Psoas muscle (tissue), 7 donors: ENCODE measurements at regions not wholly inside any gene's neighbourhood (a gene's known extent, or its start where the extent isn't known, plus 50 kb on each side); places are given as distances from the start of the nearest gene placed in this dataset.

Experiments
- ATAC-seq, 4 donors: fragments of 200-7000 bp; cut with Tn5 transposase; one replicate each; pipeline ENCODE4 v1.9.1; 2020; ENCODE audit warnings: moderate library complexity in 3 of 4, mild to moderate bottlenecking in 2 of 4
- DNase-seq, 2 donors: peaks; one replicate each; pipeline ENCODE4 v3.0.0-alpha.2; 2020
- H3K27ac ChIP-seq: fragments of 200-600 bp; one replicate; pipeline ENCODE4 v1.8.0; 2022
- H3K27me3 ChIP-seq, 3 donors: fragments of 200-600 bp in 1 of 3; one replicate each; pipeline versions ENCODE4 v1.6.1 to v1.8.0; 2013 to 2022; ENCODE audit warnings: low read length in 2 of 3, mild to moderate bottlenecking in 2 of 3, moderate library complexity in 1 of 3; ENCODE audit not compliant: insufficient read depth in 3 of 3
- H3K36me3 ChIP-seq, 2 donors: fragments of 200-600 bp in 1 of 2; one replicate each; pipeline versions ENCODE4 v1.6.1 to v1.8.0; 2013 to 2022; ENCODE audit warnings: low read depth in 1 of 2, mild to moderate bottlenecking in 1 of 2, moderate library complexity in 1 of 2; ENCODE audit not compliant: insufficient read depth in 1 of 2
- H3K4me1 ChIP-seq: fragments of 200-600 bp; one replicate; pipeline ENCODE4 v1.8.0; 2022
- H3K4me3 ChIP-seq: fragments of 200-600 bp; one replicate; pipeline ENCODE4 v1.8.0; 2022; ENCODE audit warnings: mild to moderate bottlenecking
- H3K9me3 ChIP-seq: fragments of 200-600 bp; one replicate; pipeline ENCODE4 v1.8.0; 2022
- WGBS, 3 donors: extraction: QIAGEN DNeasy Blood & Tissue Kit; methylation state at CpG; one replicate each; pipeline versions ENCODE4 v1.1.6 to v1.1.7; 2013; 5-methylcytosine and 5-hydroxymethylcytosine counted together
- intact Hi-C, 2 donors: fragments of 100-400 bp; cut with DNase I; formaldehyde crosslinking; loops; one replicate each; pipeline versions ENCODE4 v1.11.0 to v1.14.2; 2022
- TF ChIP-seq, protein P1 (sequence below): fragments of 200-600 bp; IDR thresholded peaks from one replicate; pipeline ENCODE4 v1.8.0; 2022; ENCODE audit warnings: antibody characterized with exemption
- donor health status: healthy with polysubstance abuse.
- donor health status: DM: no; HTN: no; CAD: no; lungs with moderate emphysema.
- donor health status: Bipolar disorder and iron deficiency.
- donor health status: healthy.
- donor health status: DM: yes; HTN: yes; CAD: no.
- donor health status: DM: no; HTN: no; CAD: no.
- donor health status: DM: yes; HTN: yes; CAD: no.

DNA sequence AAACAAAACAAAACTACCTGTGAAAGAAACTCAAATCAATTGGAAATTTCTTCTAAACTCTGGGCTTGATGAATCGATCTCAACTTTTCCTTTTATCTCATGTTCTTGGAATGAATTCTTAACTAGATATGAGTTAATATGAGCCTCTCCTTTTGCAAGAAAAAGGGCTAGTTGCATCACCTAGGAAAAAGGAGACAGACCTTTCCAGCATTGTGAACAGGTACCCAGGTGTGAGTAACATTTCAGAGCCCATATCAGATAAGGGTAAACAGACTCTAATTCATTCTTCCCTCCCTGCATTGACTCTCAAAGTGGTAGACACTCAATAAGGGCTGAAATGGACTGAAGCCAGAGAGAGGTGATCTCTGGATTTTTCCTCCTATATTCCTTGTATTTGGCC lies 103.8 kb upstream of the AGR3 start:
- Histone ChIP-seq H3K27me3 (peaks cover 0 to 3% (median 0%) of the 10 kb centered on the region in 3 donors), H3K9me3 (no peaks in the 10 kb centered on the region), H3K27ac (no peak overlapping the region), H3K4me1 (no peaks in the 10 kb centered on the region), H3K36me3 (no peaks in the 10 kb centered on the region), H3K4me3 (no peak overlapping the region)
- no peak for DNase-seq
- TF ChIP-seq, protein P1, sequence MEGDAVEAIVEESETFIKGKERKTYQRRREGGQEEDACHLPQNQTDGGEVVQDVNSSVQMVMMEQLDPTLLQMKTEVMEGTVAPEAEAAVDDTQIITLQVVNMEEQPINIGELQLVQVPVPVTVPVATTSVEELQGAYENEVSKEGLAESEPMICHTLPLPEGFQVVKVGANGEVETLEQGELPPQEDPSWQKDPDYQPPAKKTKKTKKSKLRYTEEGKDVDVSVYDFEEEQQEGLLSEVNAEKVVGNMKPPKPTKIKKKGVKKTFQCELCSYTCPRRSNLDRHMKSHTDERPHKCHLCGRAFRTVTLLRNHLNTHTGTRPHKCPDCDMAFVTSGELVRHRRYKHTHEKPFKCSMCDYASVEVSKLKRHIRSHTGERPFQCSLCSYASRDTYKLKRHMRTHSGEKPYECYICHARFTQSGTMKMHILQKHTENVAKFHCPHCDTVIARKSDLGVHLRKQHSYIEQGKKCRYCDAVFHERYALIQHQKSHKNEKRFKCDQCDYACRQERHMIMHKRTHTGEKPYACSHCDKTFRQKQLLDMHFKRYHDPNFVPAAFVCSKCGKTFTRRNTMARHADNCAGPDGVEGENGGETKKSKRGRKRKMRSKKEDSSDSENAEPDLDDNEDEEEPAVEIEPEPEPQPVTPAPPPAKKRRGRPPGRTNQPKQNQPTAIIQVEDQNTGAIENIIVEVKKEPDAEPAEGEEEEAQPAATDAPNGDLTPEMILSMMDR, result no peak
- ATAC-seq, result no peak
- WGBS, 3 donors, result 85 to 90% (median 88%) methylated on average over 1 of the region's 1 CpG
- intact Hi-C loops, result loop anchor here in 1 of 2 donors (5.0 kb wide), 1 partner anchor 312 kb away; the partner anchor contains the start of gene AHR

DNA sequence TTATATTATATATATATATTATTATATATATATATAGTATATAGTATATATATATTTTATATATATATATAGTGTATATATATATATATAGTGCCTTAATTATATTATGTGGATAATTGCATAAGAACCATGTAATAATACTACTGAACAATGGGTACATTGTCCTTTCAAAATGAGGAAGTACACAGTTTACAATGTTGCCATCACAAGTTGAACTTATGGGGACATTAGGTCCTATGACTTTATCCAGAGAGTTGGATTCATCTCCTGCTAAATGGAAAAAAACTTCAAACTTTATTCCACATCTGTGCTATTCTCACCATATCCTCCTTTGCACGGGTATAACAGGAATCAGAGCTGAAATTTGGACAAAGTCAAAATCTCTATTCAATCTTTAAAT lies 105.0 kb upstream of the AGR3 start:
- DNase-seq, result no peak
- Histone ChIP-seq H3K4me3 (no peak overlapping the region), H3K4me1 (no peaks in the 10 kb centered on the region), H3K36me3 (no peaks in the 10 kb centered on the region), H3K9me3 (no peaks in the 10 kb centered on the region), H3K27me3 (no peaks in the 10 kb centered on the region), H3K27ac (no peak overlapping the region)
- TF ChIP-seq, protein P1, result no peak
- no peak for ATAC-seq
- 59 to 84% (median 66%) methylated on average over 1 of the region's 1 CpG for WGBS, 3 donors
- intact Hi-C loops, result loop anchor here in 1 of 2 donors (5.0 kb wide), 1 partner anchor 311 kb away; the partner anchor contains the start of gene AHR

DNA sequence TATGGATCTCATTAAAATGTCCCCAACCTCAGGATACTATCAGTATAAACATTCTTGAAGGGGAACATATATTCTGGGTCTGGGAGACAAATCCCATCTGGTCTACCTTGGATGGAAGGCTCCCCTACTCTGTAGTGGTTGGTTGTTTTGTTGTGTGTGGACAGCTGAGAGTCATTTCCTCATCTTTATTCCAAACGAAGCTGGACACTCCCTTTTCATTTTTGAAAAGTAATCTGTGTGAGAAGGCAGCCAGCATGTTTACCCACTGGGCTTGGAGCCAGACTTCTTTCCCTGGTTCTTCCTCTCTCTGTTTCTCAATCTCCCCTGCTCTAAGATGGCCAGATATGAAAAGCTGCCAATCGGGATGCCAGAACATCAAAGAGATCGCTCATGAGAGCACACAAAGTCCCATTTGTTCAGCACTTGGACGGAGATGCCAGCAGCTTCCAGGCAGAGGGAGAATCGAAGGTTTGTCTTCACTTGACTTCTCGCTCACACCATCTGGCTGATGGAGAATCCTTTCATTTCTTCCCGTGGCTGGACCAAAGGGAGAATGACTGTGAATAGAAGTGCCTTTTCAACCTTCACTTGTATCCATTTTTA lies 108.1 kb upstream of the AGR3 start:
- Histone ChIP-seq H3K9me3 (no peaks in the 10 kb centered on the region), H3K27ac (no peak overlapping the region), H3K36me3 (no peaks in the 10 kb centered on the region), H3K4me3 (no peak overlapping the region), H3K4me1 (no peaks in the 10 kb centered on the region), H3K27me3 (no peaks in the 10 kb centered on the region)
- TF ChIP-seq, protein P1, result no peak
- DNase-seq, result peak; percentile 43 to 57
- 9 to 11% (median 9%) methylated on average over 7 of the region's 7 CpGs for WGBS, 3 donors
- peak in 3 of 4 donors; percentile 42 to 54 (median 44) for ATAC-seq
- intact Hi-C loops, result loop anchor here in 1 of 2 donors (5.0 kb wide), 1 partner anchor 307 kb away; the partner anchor contains the start of gene AHR

DNA sequence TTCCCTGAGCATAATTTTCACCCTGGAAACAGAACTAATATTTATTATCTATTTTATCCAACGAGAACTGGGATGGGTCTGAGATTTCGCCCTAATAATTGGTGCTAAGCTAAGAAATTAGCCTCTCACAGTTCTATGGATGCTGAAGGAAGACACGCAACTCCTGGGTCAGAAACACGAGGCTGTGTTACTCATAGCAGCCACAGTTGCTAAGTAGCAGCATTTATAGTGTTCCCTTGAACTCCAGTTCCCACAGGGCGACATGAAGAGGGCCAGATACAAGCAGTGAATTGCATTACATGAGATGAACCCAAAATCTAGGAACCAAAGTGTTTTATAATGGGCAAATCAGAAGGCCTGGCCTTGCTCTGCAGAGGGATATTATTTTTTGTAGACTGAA lies 109.8 kb upstream of the AGR3 start:
- H3K36me3 ChIP-seq, result no peaks in the 10 kb centered on the region
- no peak overlapping the region for H3K27ac ChIP-seq
- no peak for DNase-seq
- no peaks in the 10 kb centered on the region for H3K27me3 ChIP-seq
- TF ChIP-seq, protein P1, result no peak
- H3K4me1 ChIP-seq, result no peaks in the 10 kb centered on the region
- no peaks in the 10 kb centered on the region for H3K9me3 ChIP-seq
- intact Hi-C loops, result no loop called here
- no peak overlapping the region for H3K4me3 ChIP-seq
- no peak for ATAC-seq
- 84 to 89% (median 88%) methylated on average over 5 of the region's 5 CpGs for WGBS, 3 donors

DNA sequence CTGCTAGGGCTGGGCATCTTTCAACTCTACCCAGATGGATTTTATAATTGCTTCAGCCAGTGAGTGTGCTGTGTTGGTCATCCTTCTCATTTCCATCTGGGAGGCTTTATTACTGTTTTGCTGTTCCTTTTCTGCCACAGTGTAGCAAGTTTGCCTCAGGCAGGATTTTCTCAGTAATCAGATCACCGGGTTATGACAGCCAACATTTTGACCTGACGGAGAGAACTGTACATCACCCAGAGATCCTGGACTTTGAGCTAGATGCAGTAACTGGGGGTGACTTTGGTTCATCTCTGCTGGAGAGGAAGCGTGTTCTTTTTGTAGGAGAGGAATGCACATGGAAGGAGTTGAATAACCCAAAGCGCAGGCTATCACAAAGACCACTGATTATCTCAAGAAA lies 111.8 kb upstream of the AGR3 start:
- Histone ChIP-seq H3K4me1 (no peaks in the 10 kb centered on the region), H3K27me3 (no peaks in the 10 kb centered on the region), H3K9me3 (no peaks in the 10 kb centered on the region), H3K4me3 (no peak overlapping the region), H3K27ac (no peak overlapping the region), H3K36me3 (no peaks in the 10 kb centered on the region)
- intact Hi-C loops, result no loop called here
- TF ChIP-seq, protein P1, result no peak
- no peak for DNase-seq
- ATAC-seq, result no peak
- WGBS, 3 donors, result 91 to 98% (median 94%) methylated on average over 4 of the region's 4 CpGs
